ENCODE measurements at regions not wholly inside any gene's neighbourhood (a gene's known extent, or its start where the extent isn't known, plus 50 kb on each side); places are given as distances from the start of the nearest gene placed in this dataset.

GRCh38 chr19:31491242-31491641 lies 142.0 kb upstream of the TSHZ3 start:
- H3K4me3 ChIP-seq = no peak overlapping the region
- H3K27me3 ChIP-seq (replicated peaks; ENCODE audit: insufficient read depth) = no peaks in the 10 kb centered on the region
- DNase-seq (ENCODE audit: low spot score) = no peak
- WGBS = 87% methylated on average over 4 of the region's 4 CpGs
- no peaks in the 10 kb centered on the region for H3K36me3 ChIP-seq
- H3K9me3 ChIP-seq = no peaks in the 10 kb centered on the region
- no peaks in the 10 kb centered on the region for H3K4me1 ChIP-seq (replicated peaks)
- intact Hi-C loops (cut with DNase I) = no loop called here
- TF ChIP-seq POLR2AphosphoS5 (IDR thresholded peaks at IDR 0.05) (no peak), POLR2A (IDR thresholded peaks at IDR 0.05) (no peak)
- TF ChIP-seq, protein P1, sequence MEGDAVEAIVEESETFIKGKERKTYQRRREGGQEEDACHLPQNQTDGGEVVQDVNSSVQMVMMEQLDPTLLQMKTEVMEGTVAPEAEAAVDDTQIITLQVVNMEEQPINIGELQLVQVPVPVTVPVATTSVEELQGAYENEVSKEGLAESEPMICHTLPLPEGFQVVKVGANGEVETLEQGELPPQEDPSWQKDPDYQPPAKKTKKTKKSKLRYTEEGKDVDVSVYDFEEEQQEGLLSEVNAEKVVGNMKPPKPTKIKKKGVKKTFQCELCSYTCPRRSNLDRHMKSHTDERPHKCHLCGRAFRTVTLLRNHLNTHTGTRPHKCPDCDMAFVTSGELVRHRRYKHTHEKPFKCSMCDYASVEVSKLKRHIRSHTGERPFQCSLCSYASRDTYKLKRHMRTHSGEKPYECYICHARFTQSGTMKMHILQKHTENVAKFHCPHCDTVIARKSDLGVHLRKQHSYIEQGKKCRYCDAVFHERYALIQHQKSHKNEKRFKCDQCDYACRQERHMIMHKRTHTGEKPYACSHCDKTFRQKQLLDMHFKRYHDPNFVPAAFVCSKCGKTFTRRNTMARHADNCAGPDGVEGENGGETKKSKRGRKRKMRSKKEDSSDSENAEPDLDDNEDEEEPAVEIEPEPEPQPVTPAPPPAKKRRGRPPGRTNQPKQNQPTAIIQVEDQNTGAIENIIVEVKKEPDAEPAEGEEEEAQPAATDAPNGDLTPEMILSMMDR (IDR thresholded peaks at IDR 0.05) = no peak
- no peak overlapping the region for H3K27ac ChIP-seq

- intact Hi-C loops (cut with DNase I) = no loop called here
- H3K9me3 ChIP-seq = no peaks in the 10 kb centered on the region
- H3K4me1 ChIP-seq (replicated peaks) = no peaks in the 10 kb centered on the region
- no peaks in the 10 kb centered on the region for H3K36me3 ChIP-seq
- no peak overlapping the region for H3K27ac ChIP-seq
- no peak for TF ChIP-seq POLR2AphosphoS5 (IDR thresholded peaks at IDR 0.05)
- TF ChIP-seq POLR2A (IDR thresholded peaks at IDR 0.05) = no peak
- TF ChIP-seq, protein P1 (IDR thresholded peaks at IDR 0.05) = no peak
- no peaks in the 10 kb centered on the region for H3K27me3 ChIP-seq (replicated peaks; ENCODE audit: insufficient read depth)
- WGBS = 96% methylated on average over 3 of the region's 3 CpGs
- H3K4me3 ChIP-seq = no peak overlapping the region
- no peak for DNase-seq (ENCODE audit: low spot score)
Observed at GRCh38 chr19:31492050-31492449, 142.8 kb upstream of the TSHZ3 start.

- intact Hi-C loops (cut with DNase I) = no loop called here
- TF ChIP-seq POLR2A (IDR thresholded peaks at IDR 0.05) = no peak
- TF ChIP-seq POLR2AphosphoS5 (IDR thresholded peaks at IDR 0.05) = no peak
- Histone ChIP-seq H3K4me3 (no peak overlapping the region), H3K36me3 (no peaks in the 10 kb centered on the region), H3K27ac (no peak overlapping the region), H3K4me1 (replicated peaks) (no peaks in the 10 kb centered on the region), H3K9me3 (no peaks in the 10 kb centered on the region), H3K27me3 (replicated peaks; ENCODE audit: insufficient read depth) (no peaks in the 10 kb centered on the region)
- WGBS = 89% methylated on average over 13 of the region's 13 CpGs
- no peak for DNase-seq (ENCODE audit: low spot score)
Observed at GRCh38 chr19:31496076-31496475, 146.8 kb upstream of the TSHZ3 start.

DNA sequence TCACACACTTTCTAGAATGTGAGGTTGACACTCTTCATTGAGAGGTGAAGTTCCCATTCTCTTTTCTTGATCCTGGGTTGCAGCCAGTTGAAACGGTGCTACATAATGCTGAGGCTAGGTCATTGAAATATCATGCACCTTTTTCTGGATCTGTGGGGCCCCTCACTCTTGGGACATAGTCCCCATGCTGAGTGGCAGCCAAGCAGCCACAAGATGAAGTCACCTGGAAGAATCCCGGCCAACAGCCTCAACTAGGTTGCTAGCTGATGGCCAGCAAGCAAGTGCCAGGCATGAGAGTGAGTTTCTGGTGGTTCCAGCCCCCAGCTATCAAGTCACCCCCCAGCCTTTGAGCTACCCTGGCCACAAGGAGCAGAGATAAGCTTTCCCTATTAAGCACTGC lies 148.5 kb upstream of the TSHZ3 start:
- H3K27ac ChIP-seq = no peak overlapping the region
- H3K27me3 ChIP-seq (replicated peaks; ENCODE audit: insufficient read depth) = no peaks in the 10 kb centered on the region
- no peaks in the 10 kb centered on the region for H3K4me1 ChIP-seq (replicated peaks)
- intact Hi-C loops (cut with DNase I) = no loop called here
- H3K4me3 ChIP-seq = no peak overlapping the region
- 72% methylated on average over 2 of the region's 2 CpGs for WGBS
- TF ChIP-seq POLR2AphosphoS5 (IDR thresholded peaks at IDR 0.05) (no peak), POLR2A (IDR thresholded peaks at IDR 0.05) (no peak)
- TF ChIP-seq, protein P1 (IDR thresholded peaks at IDR 0.05) = no peak
- no peaks in the 10 kb centered on the region for H3K9me3 ChIP-seq
- DNase-seq (ENCODE audit: low spot score) = no peak
- H3K36me3 ChIP-seq = no peaks in the 10 kb centered on the region

- no peak for DNase-seq (ENCODE audit: low spot score)
- Histone ChIP-seq H3K27me3 (replicated peaks; ENCODE audit: insufficient read depth) (no peaks in the 10 kb centered on the region), H3K27ac (no peak overlapping the region)
Observed at GRCh38 chr19:31498781-31499180, 149.5 kb upstream of the TSHZ3 start.

More at GRCh38 chr19:31498781-31499180, 149.5 kb upstream of the TSHZ3 start:
- Histone ChIP-seq H3K36me3 (no peaks in the 10 kb centered on the region), H3K4me3 (no peak overlapping the region), H3K9me3 (no peaks in the 10 kb centered on the region), H3K4me1 (replicated peaks) (no peaks in the 10 kb centered on the region)
- TF ChIP-seq, protein P1 (IDR thresholded peaks at IDR 0.05) = no peak
- TF ChIP-seq POLR2AphosphoS5 (IDR thresholded peaks at IDR 0.05) = no peak
- no peak for TF ChIP-seq POLR2A (IDR thresholded peaks at IDR 0.05)
- WGBS = 93% methylated on average over 3 of the region's 3 CpGs
- intact Hi-C loops (cut with DNase I) = no loop called here
